ENCODE measurements at regions not wholly inside any gene's neighbourhood (a gene's known extent, or its start where the extent isn't known, plus 50 kb on each side); places are given as distances from the start of the nearest gene placed in this dataset.
"Not testable (repeated sequence)": the region's sequence is repeated elsewhere in the genome, so short reads cannot be mapped to it uniquely, and the experiment has no call there.

DNA sequence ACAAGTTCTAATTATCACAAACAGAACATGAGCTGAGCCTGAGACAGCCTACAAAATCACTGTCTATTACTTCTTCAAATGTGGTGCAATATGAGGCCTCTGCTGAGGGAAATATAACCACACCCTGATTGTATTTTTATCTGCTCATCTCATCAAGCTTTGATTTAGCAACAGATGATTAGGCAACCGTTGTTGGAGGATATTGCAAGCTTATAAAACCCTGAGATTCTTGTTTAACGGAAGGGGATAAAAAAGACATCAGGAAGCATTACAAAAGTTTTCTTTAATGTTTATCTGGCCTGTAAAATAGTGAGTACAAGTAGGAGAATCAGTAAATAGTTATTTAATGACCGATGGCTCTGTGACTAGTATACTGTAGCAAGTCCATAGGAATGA is 108.5 kb downstream of the ZNF330 start:
- Mint-ChIP-seq H3K27me3 (ENCODE audit: low read depth) (peaks cover 4% of the 10 kb centered on the region), H3K4me1 (peaks cover 5% of the 10 kb centered on the region), H3K36me3 (ENCODE audit: low read depth) (no peaks in the 10 kb centered on the region), H3K9me3 (no peaks in the 10 kb centered on the region), H3K4me3 (no peak overlapping the region), H3K27ac (no peak overlapping the region)
- TF ChIP-seq, protein P1, sequence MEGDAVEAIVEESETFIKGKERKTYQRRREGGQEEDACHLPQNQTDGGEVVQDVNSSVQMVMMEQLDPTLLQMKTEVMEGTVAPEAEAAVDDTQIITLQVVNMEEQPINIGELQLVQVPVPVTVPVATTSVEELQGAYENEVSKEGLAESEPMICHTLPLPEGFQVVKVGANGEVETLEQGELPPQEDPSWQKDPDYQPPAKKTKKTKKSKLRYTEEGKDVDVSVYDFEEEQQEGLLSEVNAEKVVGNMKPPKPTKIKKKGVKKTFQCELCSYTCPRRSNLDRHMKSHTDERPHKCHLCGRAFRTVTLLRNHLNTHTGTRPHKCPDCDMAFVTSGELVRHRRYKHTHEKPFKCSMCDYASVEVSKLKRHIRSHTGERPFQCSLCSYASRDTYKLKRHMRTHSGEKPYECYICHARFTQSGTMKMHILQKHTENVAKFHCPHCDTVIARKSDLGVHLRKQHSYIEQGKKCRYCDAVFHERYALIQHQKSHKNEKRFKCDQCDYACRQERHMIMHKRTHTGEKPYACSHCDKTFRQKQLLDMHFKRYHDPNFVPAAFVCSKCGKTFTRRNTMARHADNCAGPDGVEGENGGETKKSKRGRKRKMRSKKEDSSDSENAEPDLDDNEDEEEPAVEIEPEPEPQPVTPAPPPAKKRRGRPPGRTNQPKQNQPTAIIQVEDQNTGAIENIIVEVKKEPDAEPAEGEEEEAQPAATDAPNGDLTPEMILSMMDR (IDR thresholded peaks at IDR 0.05; ENCODE audit: unreplicated experiment in 3 of 3): no peak

DNA sequence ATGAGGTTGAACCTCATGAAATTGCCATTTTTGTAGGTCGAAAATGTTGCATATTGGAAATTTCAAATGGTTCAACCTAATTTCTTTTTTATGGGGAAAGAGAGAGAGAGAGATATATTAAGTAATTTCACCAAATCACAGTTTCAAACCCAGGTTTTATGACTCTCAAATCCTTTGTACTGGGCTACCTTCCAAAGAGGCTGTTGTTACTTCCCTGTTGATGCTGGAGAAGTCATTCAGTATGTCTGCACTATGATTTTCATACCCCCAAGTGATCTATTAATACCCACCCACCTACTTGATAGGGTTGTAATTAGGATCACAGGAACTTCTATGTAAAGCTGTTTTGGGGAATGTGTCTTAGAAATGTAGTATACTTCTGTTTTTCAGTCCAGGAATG is 109.9 kb downstream of the ZNF330 start:
- H3K9me3 Mint-ChIP-seq: no peaks in the 10 kb centered on the region
- H3K27ac Mint-ChIP-seq: no peak overlapping the region
- H3K27me3 Mint-ChIP-seq (ENCODE audit: low read depth): peaks cover 4% of the 10 kb centered on the region
- H3K4me3 Mint-ChIP-seq: no peak overlapping the region
- TF ChIP-seq, protein P1 (IDR thresholded peaks at IDR 0.05; ENCODE audit: unreplicated experiment in 3 of 3): no peak
- no peaks in the 10 kb centered on the region for H3K36me3 Mint-ChIP-seq (ENCODE audit: low read depth)
- peaks cover 5% of the 10 kb centered on the region for H3K4me1 Mint-ChIP-seq

- H3K4me1 Mint-ChIP-seq: peaks cover 5% of the 10 kb centered on the region
- H3K4me3 Mint-ChIP-seq: no peak overlapping the region
- H3K9me3 Mint-ChIP-seq: no peaks in the 10 kb centered on the region
- H3K27me3 Mint-ChIP-seq (ENCODE audit: low read depth): peaks cover 4% of the 10 kb centered on the region
- TF ChIP-seq, protein P1 (IDR thresholded peaks at IDR 0.05; ENCODE audit: unreplicated experiment in 3 of 3): no peak
- H3K36me3 Mint-ChIP-seq (ENCODE audit: low read depth): no peaks in the 10 kb centered on the region
- H3K27ac Mint-ChIP-seq: no peak overlapping the region
Observed at GRCh38 chr4:141331534-141332358, 111.1 kb downstream of the ZNF330 start.

GRCh38 chr4:141332359-141333181 is 111.9 kb downstream of the ZNF330 start:
- not testable (repeated sequence) for H3K27me3 Mint-ChIP-seq (ENCODE audit: low read depth); H3K9me3 Mint-ChIP-seq; H3K4me1 Mint-ChIP-seq; H3K36me3 Mint-ChIP-seq (ENCODE audit: low read depth)
- H3K27ac Mint-ChIP-seq: peak overlapping the region in 1 of 3 experiments; percentile 26
- peak overlapping the region; percentile 23 to 50 (median 40) for H3K4me3 Mint-ChIP-seq

DNA sequence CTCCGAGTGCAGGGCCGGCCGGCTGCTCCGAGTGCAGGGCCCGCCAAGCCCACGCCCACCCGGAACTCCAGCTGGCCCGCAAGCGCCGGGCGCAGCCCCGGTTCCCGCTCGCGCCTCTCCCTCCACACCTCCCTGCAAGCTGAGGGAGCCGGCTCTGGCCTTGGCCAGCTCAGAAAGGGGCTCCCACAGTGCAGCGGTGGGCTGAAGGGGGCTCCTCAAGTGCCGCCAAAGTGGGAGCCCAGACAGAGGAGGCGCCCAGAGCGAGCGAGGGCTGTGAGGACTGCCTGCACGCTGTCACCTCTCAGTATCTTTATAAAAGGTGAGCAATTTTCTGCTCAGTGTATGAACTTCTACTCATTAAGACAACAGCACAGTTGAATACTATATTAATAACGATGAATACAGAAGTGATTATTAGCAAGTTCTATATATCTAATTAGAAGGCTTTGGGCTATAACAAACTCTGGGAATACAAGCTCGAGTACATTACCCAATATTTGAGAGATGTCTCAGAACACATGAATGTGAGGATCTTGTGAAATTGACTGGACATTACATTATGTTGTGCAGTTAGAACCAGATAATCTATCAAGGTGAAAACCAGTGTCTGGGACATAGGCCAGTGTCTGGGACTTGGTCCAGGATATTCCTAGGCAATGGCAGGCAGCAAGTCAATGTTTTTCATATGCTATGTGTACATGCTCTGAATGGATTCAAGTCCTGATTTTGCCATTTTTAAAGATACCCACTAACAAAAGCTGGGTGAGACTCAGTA is 112.9 kb downstream of the ZNF330 start:
- Mint-ChIP-seq H3K4me3 (peak overlapping the region; percentile 60 to 70 (median 66)), H3K27ac (peak overlapping the region in 2 of 3 experiments; percentile 23 to 44)
- H3K9me3 Mint-ChIP-seq; H3K36me3 Mint-ChIP-seq (ENCODE audit: low read depth); H3K4me1 Mint-ChIP-seq; H3K27me3 Mint-ChIP-seq (ENCODE audit: low read depth): not testable (repeated sequence)

GRCh38 chr4:141335166-141335565 is 114.5 kb downstream of the ZNF330 start:
- Mint-ChIP-seq H3K27me3 (ENCODE audit: low read depth) (peaks cover 4% of the 10 kb centered on the region), H3K4me1 (peaks cover 5% of the 10 kb centered on the region), H3K36me3 (ENCODE audit: low read depth) (no peaks in the 10 kb centered on the region), H3K27ac (no peak overlapping the region), H3K4me3 (no peak overlapping the region), H3K9me3 (no peaks in the 10 kb centered on the region)
- TF ChIP-seq, protein P1 (IDR thresholded peaks at IDR 0.05; ENCODE audit: unreplicated experiment in 3 of 3): no peak
